ENCODE measurements at regions not wholly inside any gene's neighbourhood (a gene's known extent, or its start where the extent isn't known, plus 50 kb on each side); places are given as distances from the start of the nearest gene placed in this dataset.

DNA sequence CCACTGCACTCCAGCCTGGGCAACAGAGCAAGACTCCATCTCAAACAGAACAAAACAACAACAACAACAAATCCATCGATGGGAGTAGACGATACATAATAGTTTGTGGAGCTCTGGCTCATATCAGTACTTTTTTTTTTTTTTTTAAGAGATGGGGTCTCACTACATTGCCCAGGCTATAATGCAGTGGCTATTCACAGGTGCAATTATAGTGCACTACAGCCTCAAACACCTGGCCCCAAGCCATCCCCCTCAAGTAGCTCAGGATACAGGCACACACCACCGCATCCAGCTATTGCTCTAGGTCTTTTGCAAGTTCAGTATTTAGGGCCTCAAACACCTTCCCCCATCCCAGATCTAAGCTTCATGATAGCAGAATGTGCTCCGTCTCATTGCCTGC, 110.6 kb downstream of the KATNIP start:
- no peak for TF ChIP-seq POLR2AphosphoS5 (IDR thresholded peaks at IDR 0.05)
- TF ChIP-seq, protein P1, sequence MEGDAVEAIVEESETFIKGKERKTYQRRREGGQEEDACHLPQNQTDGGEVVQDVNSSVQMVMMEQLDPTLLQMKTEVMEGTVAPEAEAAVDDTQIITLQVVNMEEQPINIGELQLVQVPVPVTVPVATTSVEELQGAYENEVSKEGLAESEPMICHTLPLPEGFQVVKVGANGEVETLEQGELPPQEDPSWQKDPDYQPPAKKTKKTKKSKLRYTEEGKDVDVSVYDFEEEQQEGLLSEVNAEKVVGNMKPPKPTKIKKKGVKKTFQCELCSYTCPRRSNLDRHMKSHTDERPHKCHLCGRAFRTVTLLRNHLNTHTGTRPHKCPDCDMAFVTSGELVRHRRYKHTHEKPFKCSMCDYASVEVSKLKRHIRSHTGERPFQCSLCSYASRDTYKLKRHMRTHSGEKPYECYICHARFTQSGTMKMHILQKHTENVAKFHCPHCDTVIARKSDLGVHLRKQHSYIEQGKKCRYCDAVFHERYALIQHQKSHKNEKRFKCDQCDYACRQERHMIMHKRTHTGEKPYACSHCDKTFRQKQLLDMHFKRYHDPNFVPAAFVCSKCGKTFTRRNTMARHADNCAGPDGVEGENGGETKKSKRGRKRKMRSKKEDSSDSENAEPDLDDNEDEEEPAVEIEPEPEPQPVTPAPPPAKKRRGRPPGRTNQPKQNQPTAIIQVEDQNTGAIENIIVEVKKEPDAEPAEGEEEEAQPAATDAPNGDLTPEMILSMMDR (IDR thresholded peaks at IDR 0.05) = no peak
- TF ChIP-seq POLR2A (IDR thresholded peaks at IDR 0.05) = no peak
